ENCODE measurements at regions not wholly inside any gene's neighbourhood (a gene's known extent, or its start where the extent isn't known, plus 50 kb on each side); places are given as distances from the start of the nearest gene placed in this dataset.
"Not testable (repeated sequence)": the region's sequence is repeated elsewhere in the genome, so short reads cannot be mapped to it uniquely, and the experiment has no call there.

DNA sequence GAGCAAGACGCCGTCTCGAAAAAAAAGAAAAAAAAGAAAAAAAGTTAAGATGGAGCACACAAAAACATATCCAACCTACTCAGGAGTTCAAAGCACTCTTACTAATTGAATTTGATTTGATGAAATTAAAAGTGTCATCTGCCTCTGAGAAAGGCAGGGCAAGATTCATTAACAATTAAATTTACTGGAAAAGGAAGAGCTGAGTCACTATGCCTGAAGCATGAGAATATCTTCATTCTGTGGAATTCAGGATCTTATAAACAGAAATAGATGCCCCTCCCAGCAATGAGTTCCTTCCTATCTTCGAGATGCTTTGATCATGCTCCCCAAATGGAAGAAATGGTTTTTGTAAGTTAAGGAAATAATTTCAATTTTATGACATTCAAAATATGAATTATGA is 61.0 kb upstream of the ST3GAL6 start:
- intact Hi-C loops (cut with micrococcal nuclease), result no loop called here

DNA sequence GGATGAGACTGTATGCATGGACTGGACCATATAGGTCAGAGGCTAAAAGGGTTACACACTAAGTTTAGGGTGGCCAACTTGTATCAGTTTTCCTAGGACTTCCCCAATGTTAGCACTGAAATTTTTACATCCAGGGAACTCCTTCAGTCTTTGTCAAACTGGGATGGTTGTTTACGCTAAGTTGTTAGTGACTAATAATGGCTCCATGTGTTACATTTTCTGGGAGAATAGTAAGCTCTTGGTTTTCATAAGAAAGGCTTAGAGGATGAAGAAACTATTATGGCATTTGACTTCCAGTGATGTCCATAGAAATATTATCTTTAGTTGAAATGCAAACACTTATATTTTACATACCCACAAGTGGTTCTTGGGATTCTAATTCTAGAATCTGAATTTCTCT is 57.9 kb upstream of the ST3GAL6 start:
- intact Hi-C loops (cut with micrococcal nuclease), result no loop called here

DNA sequence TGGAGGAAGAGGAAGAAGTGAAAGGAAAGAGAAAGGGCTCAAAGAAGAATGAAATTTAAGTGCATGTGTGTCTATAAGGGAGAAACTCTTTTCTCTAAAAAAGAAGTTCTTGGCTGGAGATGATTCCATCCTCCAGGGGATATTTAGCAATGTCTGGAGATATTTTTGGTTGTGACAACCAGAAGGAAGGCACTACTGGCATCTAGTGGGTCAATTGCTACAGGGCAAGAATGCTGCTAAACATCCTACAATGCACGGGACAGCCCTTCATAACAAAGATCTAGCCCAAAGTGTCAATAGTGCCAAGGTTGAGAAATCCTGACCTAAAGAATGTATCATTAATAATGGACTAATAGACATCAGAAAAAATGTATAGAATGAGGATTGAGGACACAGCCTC is 57.4 kb upstream of the ST3GAL6 start:
- intact Hi-C loops (cut with micrococcal nuclease), result no loop called here

DNA sequence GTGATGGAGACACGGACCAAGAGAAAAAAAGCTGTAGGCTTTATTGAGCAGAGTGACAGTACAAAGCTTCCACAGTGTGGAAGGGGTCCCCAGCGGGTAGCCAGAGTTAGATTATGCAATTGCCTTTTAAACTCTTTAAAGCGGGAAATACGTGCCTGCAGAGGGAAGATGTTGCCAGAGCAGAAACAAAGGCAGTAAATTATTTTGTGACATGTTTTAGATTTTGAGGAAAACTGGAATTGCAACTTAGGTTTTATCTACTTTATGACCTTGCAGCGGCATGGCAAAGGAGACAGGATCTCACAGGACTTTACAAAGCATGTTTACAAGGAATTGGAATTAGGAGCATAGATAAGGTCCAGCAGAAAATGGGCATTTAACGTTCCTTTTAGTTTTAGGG is 54.5 kb upstream of the ST3GAL6 start:
- intact Hi-C loops (cut with micrococcal nuclease), result not testable (repeated sequence)

DNA sequence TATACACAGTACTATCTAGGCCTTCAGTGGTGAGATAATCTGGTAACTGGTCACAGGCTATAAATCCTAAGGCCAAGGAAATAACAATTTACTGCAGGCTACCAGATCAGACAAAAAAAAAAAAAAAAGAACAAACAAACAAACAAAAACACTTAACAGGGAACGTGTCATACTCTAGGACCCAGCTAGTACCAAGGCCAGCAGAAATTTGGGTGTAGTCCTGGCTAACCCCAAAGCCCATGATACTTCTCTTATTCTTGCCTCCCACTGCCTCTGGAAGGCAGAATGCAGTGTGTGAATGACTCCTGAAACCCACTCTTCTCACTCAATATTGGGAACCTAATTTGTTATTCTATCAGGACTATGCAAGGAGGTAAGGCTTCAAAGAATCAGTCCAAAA is 53.7 kb upstream of the ST3GAL6 start:
- intact Hi-C loops (cut with micrococcal nuclease), result no loop called here

DNA sequence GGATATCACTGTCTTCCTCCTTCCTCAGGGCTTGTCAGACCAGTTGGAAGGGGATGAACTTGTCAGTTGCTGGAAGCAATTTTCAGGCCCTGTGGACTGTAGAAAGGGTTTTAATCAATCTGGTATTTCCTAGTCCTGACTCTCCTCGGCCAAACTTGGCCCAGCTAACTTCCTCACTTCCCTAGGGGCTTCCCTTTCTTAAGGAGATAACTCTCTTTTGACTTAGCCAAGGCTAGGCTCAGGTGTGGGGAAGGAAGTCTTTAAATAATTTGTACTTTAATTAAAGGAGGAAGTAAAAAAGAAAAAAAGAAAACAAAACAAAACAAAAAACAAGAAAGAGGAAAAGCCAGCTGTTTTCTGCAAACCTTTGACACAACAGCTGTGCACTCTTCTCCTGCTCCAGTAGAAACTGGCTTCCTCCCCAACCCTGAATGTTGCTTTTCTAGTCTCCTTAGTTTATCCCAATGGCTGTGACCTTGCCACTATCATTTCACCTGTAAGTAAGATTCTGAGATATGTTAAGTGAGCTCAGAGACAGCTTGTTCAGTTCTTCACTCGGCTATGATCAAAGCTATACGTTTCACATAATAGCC is 53.0 kb upstream of the ST3GAL6 start:
- intact Hi-C loops (cut with micrococcal nuclease), result no loop called here

DNA sequence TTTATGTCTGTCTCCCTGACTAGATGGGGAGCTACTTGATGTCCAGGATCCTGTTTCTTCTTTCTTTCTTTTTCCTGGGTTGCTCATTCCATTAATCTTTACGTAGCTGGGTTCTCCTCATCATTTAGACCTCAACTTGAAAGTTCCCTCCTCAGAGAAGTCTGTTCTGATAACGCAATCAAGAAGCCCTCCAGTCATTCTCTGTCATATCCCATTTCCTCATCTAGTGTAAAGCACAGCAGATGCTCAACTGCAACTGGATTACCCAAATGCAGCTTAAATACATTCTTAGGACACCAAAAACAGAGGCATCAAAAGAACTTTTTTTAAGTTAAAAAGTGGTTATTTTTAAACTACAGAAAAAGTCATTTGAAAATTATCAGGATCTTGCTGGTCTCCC is 51.7 kb upstream of the ST3GAL6 start:
- intact Hi-C loops (cut with micrococcal nuclease), result no loop called here

DNA sequence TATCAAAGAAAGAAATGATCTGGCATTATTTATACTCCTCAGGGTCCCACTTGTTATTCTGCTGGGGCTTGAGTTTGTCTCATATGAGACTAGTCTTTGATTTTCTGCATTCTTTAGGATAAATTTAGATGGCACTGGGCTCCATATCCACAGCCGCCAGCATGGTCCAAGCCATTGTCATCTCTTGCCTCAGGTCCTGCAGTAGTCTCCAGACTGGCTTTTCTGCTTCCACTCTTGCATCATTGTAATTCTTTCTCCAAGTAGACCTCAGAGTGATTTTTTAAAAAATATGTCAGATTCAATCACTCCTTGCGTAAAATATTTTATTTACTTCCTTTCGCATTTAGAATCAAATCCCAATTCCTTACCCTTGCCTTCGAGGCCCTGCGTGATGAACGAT is 50.4 kb upstream of the ST3GAL6 start:
- intact Hi-C loops (cut with micrococcal nuclease), result no loop called here

DNA sequence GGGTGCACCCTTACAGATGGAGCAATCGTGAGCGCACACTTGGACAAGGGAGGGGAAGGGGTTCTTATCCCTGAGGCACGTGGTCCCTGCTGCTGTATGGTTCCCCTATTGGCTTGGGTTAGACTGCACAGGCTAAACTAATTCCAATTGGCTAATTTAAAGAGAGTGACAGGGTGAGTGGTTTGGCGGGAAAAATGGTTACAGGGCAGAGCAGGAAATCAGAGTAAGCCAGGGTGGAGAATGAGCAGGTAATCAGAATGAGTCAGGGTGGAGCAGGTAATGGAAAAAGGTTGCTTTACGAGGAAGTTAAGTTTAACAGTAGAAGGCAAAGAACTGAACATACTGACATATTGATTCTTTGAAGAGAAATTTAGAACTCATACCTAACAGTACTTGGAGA is 49.8 kb upstream of the ST3GAL6 start:
- intact Hi-C loops (cut with micrococcal nuclease), result not testable (repeated sequence)
